ENCODE measurements at regions not wholly inside any gene's neighbourhood (a gene's known extent, or its start where the extent isn't known, plus 50 kb on each side); places are given as distances from the start of the nearest gene placed in this dataset.
A peak's percentile ranks its signal among the peaks of the same experiment; 100 is the strongest.

- DNase-seq (ENCODE audit: low spot score), result no peak
- no peak overlapping the region for H3K4me3 Mint-ChIP-seq (ENCODE audit: unreplicated experiment)
- peaks cover 12% of the 10 kb centered on the region for H3K9me3 Mint-ChIP-seq (ENCODE audit: low read depth)
- no peaks in the 10 kb centered on the region for H3K36me3 Mint-ChIP-seq (ENCODE audit: low read depth)
- H3K27ac Mint-ChIP-seq (ENCODE audit: unreplicated experiment), result no peak overlapping the region
- TF ChIP-seq CTCF (IDR thresholded peaks at IDR 0.05), result peak; percentile 64
- peaks cover 24% of the 10 kb centered on the region for H3K27me3 Mint-ChIP-seq (ENCODE audit: low read depth)
- no peaks in the 10 kb centered on the region for H3K4me1 Mint-ChIP-seq (ENCODE audit: low read depth)
Measured at GRCh38 chr17:5705081-5705875, 121.0 kb upstream of the NLRP1 start.

DNA sequence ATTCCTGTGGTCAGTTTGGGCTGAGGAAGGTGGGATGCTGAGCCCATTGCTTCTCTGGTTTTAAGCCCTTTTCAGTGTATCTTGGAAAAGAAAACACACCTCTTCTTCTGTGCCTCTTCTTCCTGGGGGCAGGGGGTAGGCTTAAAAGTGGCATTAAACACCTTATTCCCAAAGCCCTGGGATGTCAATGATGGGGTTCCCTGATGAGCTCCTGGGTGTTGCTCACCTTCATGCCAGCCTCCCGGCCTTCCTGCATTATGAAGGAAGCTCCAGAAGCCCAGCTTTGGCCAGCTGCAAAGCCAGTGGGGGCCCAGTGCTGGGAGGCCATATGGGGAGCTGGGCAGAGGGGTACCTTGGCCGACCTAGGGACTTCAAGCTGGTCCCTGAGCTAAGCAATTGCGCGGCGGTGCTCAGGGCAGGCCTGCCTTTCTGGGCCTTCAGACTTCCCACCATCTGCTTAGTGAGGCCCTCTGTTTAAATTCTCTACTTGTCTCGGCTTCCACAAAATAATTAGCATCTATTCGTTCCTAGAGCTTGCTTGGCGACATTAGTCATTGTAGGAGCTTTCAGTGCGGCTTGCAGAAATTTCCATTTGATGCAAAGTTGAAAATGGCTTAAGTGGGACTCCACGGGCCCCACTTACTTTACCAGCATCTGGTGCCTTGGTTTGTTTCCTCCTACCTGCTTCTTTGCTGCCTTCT lies 121.7 kb upstream of the NLRP1 start:
- Mint-ChIP-seq H3K27me3 (ENCODE audit: low read depth) (peaks cover 29% of the 10 kb centered on the region), H3K36me3 (ENCODE audit: low read depth) (no peaks in the 10 kb centered on the region), H3K4me3 (ENCODE audit: unreplicated experiment) (no peak overlapping the region), H3K4me1 (ENCODE audit: low read depth) (no peaks in the 10 kb centered on the region), H3K9me3 (ENCODE audit: low read depth) (peaks cover 12% of the 10 kb centered on the region), H3K27ac (ENCODE audit: unreplicated experiment) (no peak overlapping the region)
- no peak for DNase-seq (ENCODE audit: low spot score)
- TF ChIP-seq CTCF (IDR thresholded peaks at IDR 0.05), result no peak

DNA sequence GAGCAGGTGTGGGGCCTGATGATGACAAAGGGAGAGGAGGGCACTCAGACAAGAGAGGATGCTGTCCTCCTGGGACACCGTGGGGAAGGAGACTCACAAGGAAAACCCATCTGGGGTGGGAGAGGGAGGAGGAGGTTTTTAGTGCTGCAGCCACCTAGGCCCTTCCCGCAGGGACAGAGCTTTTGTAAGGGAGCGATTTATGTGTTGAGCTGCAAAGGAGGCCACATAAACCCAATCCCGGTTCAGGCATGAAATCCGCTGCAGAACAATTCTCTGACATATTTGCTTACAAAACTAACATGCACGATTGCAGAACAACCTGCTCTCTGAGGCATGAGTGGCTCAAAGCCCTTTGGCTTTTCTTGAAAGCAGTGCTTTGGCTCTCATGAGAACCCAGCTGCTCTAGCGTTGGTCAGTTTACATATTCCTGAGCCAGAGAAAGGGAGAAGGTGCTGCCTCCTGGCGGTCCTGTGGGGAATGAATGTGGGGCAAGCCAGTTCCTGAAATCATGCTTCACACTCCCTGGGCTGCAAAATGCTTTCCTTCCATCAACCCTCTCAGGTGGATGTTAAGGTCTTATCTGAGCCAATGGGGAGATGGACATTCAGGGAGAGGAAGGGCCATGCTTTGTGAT lies 122.4 kb upstream of the NLRP1 start:
- H3K9me3 Mint-ChIP-seq (ENCODE audit: low read depth), result peaks cover 12% of the 10 kb centered on the region
- no peak overlapping the region for H3K4me3 Mint-ChIP-seq (ENCODE audit: unreplicated experiment)
- peak; percentile 76 for TF ChIP-seq CTCF (IDR thresholded peaks at IDR 0.05)
- H3K27me3 Mint-ChIP-seq (ENCODE audit: low read depth), result peaks cover 32% of the 10 kb centered on the region
- H3K27ac Mint-ChIP-seq (ENCODE audit: unreplicated experiment), result no peak overlapping the region
- H3K4me1 Mint-ChIP-seq (ENCODE audit: low read depth), result no peaks in the 10 kb centered on the region
- no peak for DNase-seq (ENCODE audit: low spot score)
- H3K36me3 Mint-ChIP-seq (ENCODE audit: low read depth), result no peaks in the 10 kb centered on the region

- no peak for TF ChIP-seq CTCF (IDR thresholded peaks at IDR 0.05)
- H3K36me3 Mint-ChIP-seq (ENCODE audit: low read depth), result no peaks in the 10 kb centered on the region
- H3K4me3 Mint-ChIP-seq (ENCODE audit: unreplicated experiment), result no peak overlapping the region
- no peaks in the 10 kb centered on the region for H3K4me1 Mint-ChIP-seq (ENCODE audit: low read depth)
- H3K27me3 Mint-ChIP-seq (ENCODE audit: low read depth), result peaks cover 35% of the 10 kb centered on the region
- no peak for DNase-seq (ENCODE audit: low spot score)
- no peak overlapping the region for H3K27ac Mint-ChIP-seq (ENCODE audit: unreplicated experiment)
- H3K9me3 Mint-ChIP-seq (ENCODE audit: low read depth), result peaks cover 8% of the 10 kb centered on the region
Measured at GRCh38 chr17:5707482-5707881, 123.2 kb upstream of the NLRP1 start.

- H3K36me3 Mint-ChIP-seq (ENCODE audit: low read depth), result no peaks in the 10 kb centered on the region
- H3K4me3 Mint-ChIP-seq (ENCODE audit: unreplicated experiment), result no peak overlapping the region
- H3K4me1 Mint-ChIP-seq (ENCODE audit: low read depth), result no peaks in the 10 kb centered on the region
- H3K9me3 Mint-ChIP-seq (ENCODE audit: low read depth), result peaks cover 2% of the 10 kb centered on the region
- TF ChIP-seq CTCF (IDR thresholded peaks at IDR 0.05), result no peak
- peaks cover 35% of the 10 kb centered on the region for H3K27me3 Mint-ChIP-seq (ENCODE audit: low read depth)
- no peak for DNase-seq (ENCODE audit: low spot score)
- no peak overlapping the region for H3K27ac Mint-ChIP-seq (ENCODE audit: unreplicated experiment)
Measured at GRCh38 chr17:5708344-5708743, 124.0 kb upstream of the NLRP1 start.
